ENCODE measurements at regions not wholly inside any gene's neighbourhood (a gene's known extent, or its start where the extent isn't known, plus 50 kb on each side); places are given as distances from the start of the nearest gene placed in this dataset.

- TF ChIP-seq FOS (IDR thresholded peaks at IDR 0.05; ENCODE audit: borderline replicate concordance, insufficient read depth, low read length) (no peak), MAX (IDR thresholded peaks at IDR 0.05; ENCODE audit: insufficient read depth, insufficient read length) (no peak), POLR2AphosphoS5 (IDR thresholded peaks at IDR 0.05; ENCODE audit: insufficient read depth, low read depth, low read length) (no peak), POLR2A (IDR thresholded peaks at IDR 0.05; ENCODE audit: low read depth, low read length) (no peak), EZH2 (IDR thresholded peaks at IDR 0.05; ENCODE audit: borderline replicate concordance, low read depth, low read length, severe bottlenecking) (no peak), CTCF (IDR thresholded peaks at IDR 0.05; ENCODE audit: extremely low read depth in 1 of 2, insufficient read depth in 1 of 2, low read depth in 1 of 2, low read length in 2 of 2) (no peak), MYC (IDR thresholded peaks at IDR 0.05; ENCODE audit: low read depth, low read length) (no peak), JUN (IDR thresholded peaks at IDR 0.05; ENCODE audit: borderline replicate concordance, insufficient read depth, insufficient read length, low read depth) (no peak), GATA2 (IDR thresholded peaks at IDR 0.05; ENCODE audit: insufficient read depth, insufficient read length, low read depth, low read length) (no peak)
- BruUV-seq (replicated peaks) = no TSS peak
- Histone ChIP-seq H3K9ac (replicated peaks; ENCODE audit: extremely low read depth, insufficient read depth, low read length) (no peak overlapping the region), H3K27ac (ENCODE audit: insufficient read depth, low read depth, low read length) (no peak overlapping the region), H4K20me1 (replicated peaks; ENCODE audit: control insufficient read depth, extremely low read depth, insufficient read depth, low read length) (no peaks in the 10 kb centered on the region), H3K9me1 (replicated peaks; ENCODE audit: control insufficient read depth, extremely low read depth, insufficient read depth, low read length) (no peaks in the 10 kb centered on the region), H2AFZ (ENCODE audit: low read depth, low read length) (no peak overlapping the region), H3K4me3 (replicated peaks in 1 of 3; ENCODE audit: insufficient read depth in 1 of 3, low read depth in 1 of 3, low read length in 3 of 3) (no peak overlapping the region), H3K4me1 (ENCODE audit: control insufficient read depth, extremely low read depth, insufficient read depth, low read length) (no peaks in the 10 kb centered on the region), H3K36me3 (ENCODE audit: control insufficient read depth in 2 of 2, extremely low read depth in 1 of 2, insufficient read depth in 2 of 2, low read length in 2 of 2) (no peaks in the 10 kb centered on the region), H3K79me2 (ENCODE audit: control insufficient read depth, insufficient read depth, low read length) (no peaks in the 10 kb centered on the region), H3K27me3 (ENCODE audit: control insufficient read depth in 2 of 2, insufficient read depth in 2 of 2, low read length in 2 of 2) (no peaks in the 10 kb centered on the region), H3K9me3 (replicated peaks; ENCODE audit: control insufficient read depth, insufficient read depth, low read length) (no peaks in the 10 kb centered on the region), H3K4me2 (ENCODE audit: insufficient read depth, low read length) (no peak overlapping the region)
- intact Hi-C loops (cut with micrococcal nuclease) = no loop called here
- POLR2A ChIA-PET = no interaction called here
- no peak for FAIRE-seq
- DNase-seq (ENCODE audit: low read depth, low spot score) = no peak
- CTCF ChIA-PET = no interaction called here
- dilution Hi-C loops (cut with MboI; ENCODE audit: extremely low pct_ligation_motif_present, low sequenced_read_pairs) = no loop called here
Observed at GRCh38 chr10:128473396-128473795, 347.2 kb upstream of the MKI67 start.
